ENCODE measurements at regions not wholly inside any gene's neighbourhood (a gene's known extent, or its start where the extent isn't known, plus 50 kb on each side); places are given as distances from the start of the nearest gene placed in this dataset.

GRCh38 chr1:88357729-88358128 is 326.3 kb upstream of the PKN2 start:
- peak in 2 of 8 experiments; percentile 72 to 75 for ATAC-seq (replicated peaks in 6 of 8)
- Histone ChIP-seq H3K27ac (no peak overlapping the region), H3K4me3 (no peak overlapping the region), H3K4me1 (replicated peaks in 1 of 2) (no peaks in the 10 kb centered on the region)
- in situ Hi-C loops (cut with MboI; ENCODE audit: low pct_unique_long_range_greater_than_20kb in 2 of 9, low sequenced_read_pairs in 9 of 9, unreplicated experiment in 9 of 9): no loop called here
- WGBS, 10 experiments: 8 to 86% (median 67%) methylated on average over 2 of the region's 2 CpGs

DNA sequence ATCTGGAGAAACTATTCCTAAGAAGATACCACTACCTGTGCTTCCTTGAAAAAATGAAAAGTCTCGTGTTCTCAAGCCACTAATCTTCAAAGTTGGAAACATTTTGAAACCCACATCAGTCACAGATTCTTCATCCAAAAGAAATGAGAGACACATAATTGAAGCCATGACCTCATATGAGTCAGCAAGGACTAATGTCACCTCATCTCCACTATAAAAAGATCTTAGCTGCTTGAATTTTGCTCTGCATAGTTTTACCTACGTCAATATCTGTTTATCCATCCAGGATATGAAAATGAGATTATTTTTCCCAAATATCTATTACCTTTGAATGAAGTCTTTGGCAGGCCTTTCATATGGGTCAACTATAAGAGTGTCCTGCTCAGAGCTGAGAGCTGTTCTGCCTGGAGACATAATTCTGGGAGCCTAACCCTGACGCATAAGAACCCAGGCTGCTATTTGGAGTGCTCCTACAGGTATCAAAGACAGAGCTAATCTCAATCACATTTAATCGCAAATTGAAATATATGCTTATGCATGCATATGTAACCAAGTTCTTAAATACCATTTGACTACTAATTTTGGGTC is 312.5 kb upstream of the PKN2 start:
- in situ Hi-C loops (cut with MboI; ENCODE audit: low pct_unique_long_range_greater_than_20kb in 2 of 9, low sequenced_read_pairs in 9 of 9, unreplicated experiment in 9 of 9): no loop called here
- 29 to 100% (median 76%) methylated on average over 1 to 4 of the region's 4 CpGs for WGBS, 10 experiments

GRCh38 chr1:88375977-88376376 is 308.1 kb upstream of the PKN2 start:
- ATAC-seq (replicated peaks in 6 of 8): no peak
- WGBS, 10 experiments: 0 to 88% (median 73%) methylated on average over 1 of the region's 1 CpG; no CpG with 5 or more reads in 4 of the 10 experiments
- no peak overlapping the region for H3K4me3 ChIP-seq
- in situ Hi-C loops (cut with MboI; ENCODE audit: low pct_unique_long_range_greater_than_20kb in 2 of 9, low sequenced_read_pairs in 9 of 9, unreplicated experiment in 9 of 9): no loop called here
- H3K27ac ChIP-seq: no peak overlapping the region
- H3K4me1 ChIP-seq (replicated peaks in 1 of 2): no peaks in the 10 kb centered on the region

More for the DNA sequence above, 312.5 kb upstream of the PKN2 start:
- no peak overlapping the region for H3K4me3 ChIP-seq
- H3K27ac ChIP-seq: no peak overlapping the region
- H3K4me1 ChIP-seq (replicated peaks in 1 of 2): no peaks in the 10 kb centered on the region
- ATAC-seq (replicated peaks in 6 of 8): no peak

DNA sequence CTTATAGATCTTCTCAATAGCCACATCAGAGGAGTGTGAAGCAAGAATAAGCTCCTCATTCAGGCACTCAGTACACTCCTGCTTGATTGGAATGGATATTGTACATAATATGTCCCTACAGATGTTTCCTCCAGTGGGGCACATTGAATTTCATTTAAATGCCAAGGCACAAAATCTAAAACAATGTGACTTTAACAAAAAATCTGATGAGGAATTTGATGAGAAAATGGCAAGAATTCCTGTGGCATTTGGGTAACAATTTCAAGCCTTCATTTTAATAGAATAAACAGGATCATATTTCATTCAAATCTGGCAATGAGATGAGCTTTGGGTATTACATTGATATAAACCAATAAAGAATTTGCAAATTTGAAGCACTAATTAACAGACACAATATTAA is 307.7 kb upstream of the PKN2 start:
- Histone ChIP-seq H3K4me1 (replicated peaks in 1 of 2) (no peaks in the 10 kb centered on the region), H3K4me3 (no peak overlapping the region), H3K27ac (no peak overlapping the region)
- no peak for ATAC-seq (replicated peaks in 6 of 8)
- in situ Hi-C loops (cut with MboI; ENCODE audit: low pct_unique_long_range_greater_than_20kb in 2 of 9, low sequenced_read_pairs in 9 of 9, unreplicated experiment in 9 of 9): no loop called here

- no peak for ATAC-seq (replicated peaks in 6 of 8)
- 8 to 95% (median 71%) methylated on average over 1 to 3 of the region's 3 CpGs; no CpG with 5 or more reads in 1 of the 10 experiments for WGBS, 10 experiments
- in situ Hi-C loops (cut with MboI; ENCODE audit: low pct_unique_long_range_greater_than_20kb in 2 of 9, low sequenced_read_pairs in 9 of 9, unreplicated experiment in 9 of 9): no loop called here
Observed at GRCh38 chr1:88378560-88378959, 305.5 kb upstream of the PKN2 start.

GRCh38 chr1:88394958-88395357 is 289.1 kb upstream of the PKN2 start:
- H3K4me1 ChIP-seq (replicated peaks in 1 of 2): no peaks in the 10 kb centered on the region
- no peak overlapping the region for H3K27ac ChIP-seq
- no peak for ATAC-seq (replicated peaks in 6 of 8)
- no peak overlapping the region for H3K4me3 ChIP-seq
- 14 to 100% (median 84%) methylated on average over 1 to 2 of the region's 2 CpGs for WGBS, 10 experiments
- in situ Hi-C loops (cut with MboI; ENCODE audit: low pct_unique_long_range_greater_than_20kb in 2 of 9, low sequenced_read_pairs in 9 of 9, unreplicated experiment in 9 of 9): no loop called here

More at GRCh38 chr1:88378560-88378959, 305.5 kb upstream of the PKN2 start:
- no peaks in the 10 kb centered on the region for H3K4me1 ChIP-seq (replicated peaks in 1 of 2)
- H3K27ac ChIP-seq: no peak overlapping the region
- H3K4me3 ChIP-seq: no peak overlapping the region

DNA sequence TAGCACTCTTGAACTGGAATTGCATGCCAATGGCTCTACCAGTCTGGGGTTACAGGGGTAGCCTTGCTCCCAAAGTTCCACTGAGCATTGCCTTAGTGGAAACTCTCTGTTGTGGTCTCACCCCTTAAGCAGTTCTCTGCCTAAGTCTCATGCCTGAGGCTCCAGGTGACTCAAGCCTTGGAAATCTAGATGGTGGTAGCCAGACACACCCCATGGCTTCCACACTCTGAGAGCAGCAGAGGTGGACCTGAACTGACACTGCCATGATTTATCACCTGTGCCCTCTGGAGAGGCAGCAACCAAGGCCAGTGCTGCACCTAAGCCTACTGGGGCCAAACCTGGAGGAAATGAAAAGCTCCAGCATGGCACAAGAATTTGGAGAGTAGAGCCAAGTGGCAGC is 285.7 kb upstream of the PKN2 start:
- Histone ChIP-seq H3K4me1 (replicated peaks in 1 of 2) (peaks cover 0 to 3% of the 10 kb centered on the region in 2 donors), H3K27ac (no peak overlapping the region), H3K4me3 (no peak overlapping the region)
- no peak for ATAC-seq (replicated peaks in 6 of 8)
- in situ Hi-C loops (cut with MboI; ENCODE audit: low pct_unique_long_range_greater_than_20kb in 2 of 9, low sequenced_read_pairs in 9 of 9, unreplicated experiment in 9 of 9): no loop called here

GRCh38 chr1:88399690-88400089 is 284.4 kb upstream of the PKN2 start:
- in situ Hi-C loops (cut with MboI; ENCODE audit: low pct_unique_long_range_greater_than_20kb in 2 of 9, low sequenced_read_pairs in 9 of 9, unreplicated experiment in 9 of 9): no loop called here
- 0 to 100% (median 75%) methylated on average over 1 of the region's 1 CpG; no CpG with 5 or more reads in 1 of the 10 experiments for WGBS, 10 experiments
- H3K4me1 ChIP-seq (replicated peaks in 1 of 2): peaks cover 0 to 3% of the 10 kb centered on the region in 2 donors
- no peak for ATAC-seq (replicated peaks in 6 of 8)
- H3K27ac ChIP-seq: no peak overlapping the region
- H3K4me3 ChIP-seq: no peak overlapping the region

GRCh38 chr1:88401313-88401712 is 282.8 kb upstream of the PKN2 start:
- Histone ChIP-seq H3K4me3 (no peak overlapping the region), H3K27ac (no peak overlapping the region), H3K4me1 (replicated peaks in 1 of 2) (peaks cover 0 to 3% of the 10 kb centered on the region in 2 donors)
- no peak for ATAC-seq (replicated peaks in 6 of 8)
- WGBS, 10 experiments: 0 to 100% (median 89%) methylated on average over 1 of the region's 1 CpG; no CpG with 5 or more reads in 2 of the 10 experiments
- in situ Hi-C loops (cut with MboI; ENCODE audit: low pct_unique_long_range_greater_than_20kb in 2 of 9, low sequenced_read_pairs in 9 of 9, unreplicated experiment in 9 of 9): no loop called here

DNA sequence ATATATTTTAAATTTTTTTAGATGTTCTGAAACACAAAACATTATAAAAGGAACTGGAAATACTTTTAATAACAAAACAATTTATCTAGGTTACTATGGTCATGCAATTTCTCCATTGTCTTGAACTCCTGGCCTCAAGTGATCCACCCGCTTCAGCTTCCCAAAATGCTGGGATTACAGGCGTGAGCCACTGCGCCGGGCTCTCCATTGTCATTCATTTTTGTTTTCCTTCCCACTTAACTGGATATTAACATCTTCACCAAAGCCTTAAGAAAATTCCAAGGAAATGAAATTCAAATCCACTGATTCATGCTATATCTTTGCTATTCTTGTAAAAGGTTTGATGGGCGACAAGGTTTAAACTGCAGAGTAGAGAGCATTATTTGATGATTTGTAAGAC is 279.5 kb upstream of the PKN2 start:
- peaks cover 0 to 3% of the 10 kb centered on the region in 2 donors for H3K4me1 ChIP-seq (replicated peaks in 1 of 2)
- H3K27ac ChIP-seq: no peak overlapping the region
- no peak overlapping the region for H3K4me3 ChIP-seq
- in situ Hi-C loops (cut with MboI; ENCODE audit: low pct_unique_long_range_greater_than_20kb in 2 of 9, low sequenced_read_pairs in 9 of 9, unreplicated experiment in 9 of 9): no loop called here
- 61 to 90% (median 68%) methylated on average over 2 to 5 of the region's 5 CpGs; no CpG with 5 or more reads in 1 of the 10 experiments for WGBS, 10 experiments
- ATAC-seq (replicated peaks in 6 of 8): no peak

DNA sequence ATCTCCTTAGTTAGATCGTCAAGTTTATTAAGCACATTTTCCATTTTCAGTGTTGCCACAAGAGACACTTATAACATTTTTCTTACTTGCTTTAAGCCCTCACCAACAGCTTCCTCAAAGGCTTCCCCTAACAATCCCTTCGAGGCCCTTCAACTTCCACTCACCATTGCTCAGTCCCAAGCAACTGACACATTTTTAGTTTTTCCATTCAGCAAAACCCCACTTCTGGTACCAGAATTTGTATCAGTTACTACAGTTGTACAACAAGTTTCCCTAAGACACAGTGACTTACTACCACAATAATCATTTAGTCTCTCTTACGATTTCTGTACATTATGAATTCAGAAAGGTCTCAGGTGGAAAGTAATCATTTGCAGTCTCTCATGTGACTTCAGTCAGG is 276.8 kb upstream of the PKN2 start:
- no peak overlapping the region for H3K4me3 ChIP-seq
- H3K4me1 ChIP-seq (replicated peaks in 1 of 2): peaks cover 0 to 3% of the 10 kb centered on the region in 2 donors
- in situ Hi-C loops (cut with MboI; ENCODE audit: low pct_unique_long_range_greater_than_20kb in 2 of 9, low sequenced_read_pairs in 9 of 9, unreplicated experiment in 9 of 9): no loop called here
- 19 to 95% (median 77%) methylated on average over 1 to 3 of the region's 3 CpGs for WGBS, 10 experiments
- H3K27ac ChIP-seq: no peak overlapping the region
- ATAC-seq (replicated peaks in 6 of 8): no peak

- ATAC-seq (replicated peaks in 6 of 8): no peak
- in situ Hi-C loops (cut with MboI; ENCODE audit: low pct_unique_long_range_greater_than_20kb in 2 of 9, low sequenced_read_pairs in 9 of 9, unreplicated experiment in 9 of 9): no loop called here
- Histone ChIP-seq H3K4me3 (no peak overlapping the region), H3K27ac (no peak overlapping the region), H3K4me1 (replicated peaks in 1 of 2) (no peaks in the 10 kb centered on the region)
- 56 to 100% (median 88%) methylated on average over 1 of the region's 1 CpG; no CpG with 5 or more reads in 1 of the 10 experiments for whole genome bisulfite sequencing, 10 experiments
Observed at GRCh38 chr1:88421997-88422396, 262.1 kb upstream of the PKN2 start.

- in situ Hi-C loops (cut with MboI; ENCODE audit: low pct_unique_long_range_greater_than_20kb in 2 of 9, low sequenced_read_pairs in 9 of 9, unreplicated experiment in 9 of 9): no loop called here
Observed at GRCh38 chr1:88433556-88433955, 250.5 kb upstream of the PKN2 start.

GRCh38 chr1:88434836-88435235 is 249.2 kb upstream of the PKN2 start:
- H3K4me3 ChIP-seq: no peak overlapping the region
- no peaks in the 10 kb centered on the region for H3K4me1 ChIP-seq (replicated peaks in 1 of 2)
- H3K27ac ChIP-seq: no peak overlapping the region
- no peak for ATAC-seq (replicated peaks in 6 of 8)
- in situ Hi-C loops (cut with MboI; ENCODE audit: low pct_unique_long_range_greater_than_20kb in 2 of 9, low sequenced_read_pairs in 9 of 9, unreplicated experiment in 9 of 9): no loop called here

More at GRCh38 chr1:88433556-88433955, 250.5 kb upstream of the PKN2 start:
- 40 to 100% (median 87%) methylated on average over 1 of the region's 1 CpG; no CpG with 5 or more reads in 4 of the 10 experiments for WGBS, 10 experiments
- ATAC-seq (replicated peaks in 6 of 8): peak in 1 of 8 experiments; percentile 46
- H3K27ac ChIP-seq: no peak overlapping the region
- no peak overlapping the region for H3K4me3 ChIP-seq
- H3K4me1 ChIP-seq (replicated peaks in 1 of 2): no peaks in the 10 kb centered on the region
